NCI-H82 (cell line): ENCODE measurements at regions not wholly inside any gene's neighbourhood (a gene's known extent, or its start where the extent isn't known, plus 50 kb on each side); places are given as distances from the start of the nearest gene placed in this dataset.
"Not testable (repeated sequence)": the region's sequence is repeated elsewhere in the genome, so short reads cannot be mapped to it uniquely, and the experiment has no call there.

ENCODE experiments used
- DNase-seq: peaks from one replicate; lab custom pipeline; 2025; lab: John Stamatoyannopoulos, UW

DNA sequence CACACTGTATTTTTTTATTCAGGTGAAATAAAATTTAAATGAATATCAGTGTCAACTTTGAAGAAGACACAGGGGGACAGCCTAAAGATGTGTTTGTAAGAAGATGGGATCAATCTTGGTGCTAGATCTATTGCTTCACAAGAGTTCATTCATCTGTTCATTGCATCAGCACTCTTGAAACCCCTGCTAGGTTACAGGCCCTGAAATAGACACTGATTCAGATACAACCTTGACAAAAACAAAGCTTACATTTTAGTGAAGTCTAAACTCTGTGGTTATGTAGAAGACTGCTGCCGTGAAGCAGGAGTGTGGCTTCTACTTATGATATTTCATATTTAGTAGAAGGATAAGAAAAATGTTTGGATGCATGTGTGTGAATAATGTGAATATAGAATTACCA, 215.9 kb upstream of the LRRC61 start:
- DNase-seq: not testable (repeated sequence)

DNA sequence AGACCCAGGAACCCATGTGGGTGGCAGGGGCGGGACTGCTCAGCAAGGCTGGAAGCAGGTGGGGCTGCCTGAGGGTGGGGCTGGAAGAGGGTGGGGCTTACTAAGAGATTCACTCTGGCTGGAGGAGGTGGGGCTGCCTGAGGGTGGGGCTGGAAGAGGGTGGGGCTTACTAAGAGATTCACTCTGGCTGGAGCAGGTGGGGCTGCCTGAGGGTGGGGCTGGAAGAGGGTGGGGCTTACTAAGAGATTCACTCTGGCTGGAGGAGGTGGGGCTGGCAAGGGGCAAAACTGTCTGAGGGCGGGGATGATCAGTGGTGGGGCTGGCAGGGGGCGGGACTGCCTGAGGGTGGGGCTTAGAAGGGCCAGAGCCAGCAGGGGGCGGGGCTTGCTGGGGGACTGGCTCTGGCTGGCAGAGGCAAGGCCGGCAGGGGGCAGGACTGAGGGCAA, 212.8 kb upstream of the LRRC61 start:
- DNase-seq: peak; percentile 93

DNA sequence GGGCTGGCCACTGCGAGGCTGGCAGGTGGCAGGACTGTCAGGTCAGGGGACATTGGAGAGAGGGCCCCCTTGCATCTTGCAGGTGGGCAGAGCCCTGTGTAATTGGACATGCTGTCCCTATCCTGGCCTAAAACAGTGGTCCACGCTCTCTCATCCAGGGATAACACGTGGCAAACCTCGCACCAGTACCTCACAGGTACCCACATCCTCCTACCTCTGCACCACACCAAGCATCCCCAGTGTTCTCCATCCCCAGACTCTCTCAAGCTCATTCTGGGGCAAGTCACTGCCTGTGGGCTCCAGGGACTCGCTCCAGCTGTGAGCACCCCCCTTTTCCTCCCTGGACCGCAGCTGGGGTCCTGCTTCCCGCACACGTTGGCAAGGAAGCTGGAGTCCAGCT, 212.3 kb upstream of the LRRC61 start:
- not testable (repeated sequence) for DNase-seq

GRCh38 chr7:150111373-150112139, 211.6 kb upstream of the LRRC61 start:
- DNase-seq: peak; percentile 10

DNA sequence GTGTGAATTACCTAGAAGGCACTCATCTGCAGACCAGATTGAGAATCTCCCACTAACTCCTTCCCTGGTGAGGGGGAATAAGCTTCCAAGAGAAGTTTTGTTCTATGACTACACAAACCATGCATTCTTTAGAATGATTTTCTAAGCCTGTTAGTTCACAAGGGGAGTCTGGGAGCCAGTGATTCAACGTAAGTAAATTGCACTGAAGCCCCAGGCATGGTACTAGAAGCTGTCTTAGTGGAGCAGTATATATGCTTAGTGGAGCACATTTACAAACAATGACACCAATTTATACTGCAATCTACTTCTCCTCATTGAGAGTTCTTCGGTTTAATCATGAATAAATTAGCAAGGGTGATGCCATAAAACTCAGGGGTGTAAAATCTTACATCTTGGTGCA, 209.9 kb upstream of the LRRC61 start:
- not testable (repeated sequence) for DNase-seq

- DNase-seq: not testable (repeated sequence)
Measured at GRCh38 chr7:150114591-150114990, 208.6 kb upstream of the LRRC61 start.

DNA sequence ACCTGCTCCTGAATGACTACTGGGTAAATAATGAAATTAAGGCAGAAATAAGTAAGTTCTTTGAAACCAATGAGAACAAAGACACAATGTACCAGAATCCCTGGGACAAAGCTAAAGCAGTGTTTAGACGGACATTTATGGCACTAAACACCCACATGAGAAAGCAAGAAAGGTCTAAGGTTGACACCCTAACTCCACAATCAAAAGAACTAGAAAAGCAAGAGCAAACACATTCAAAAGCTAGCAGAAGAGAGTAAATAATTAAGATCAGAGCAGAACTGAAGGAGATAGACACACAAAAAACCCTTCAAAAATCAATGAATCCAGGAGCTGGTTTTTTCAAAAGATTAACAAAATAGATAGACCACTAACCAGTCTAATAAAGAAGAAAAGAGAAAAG, 203.2 kb upstream of the LRRC61 start:
- not testable (repeated sequence) for DNase-seq

DNA sequence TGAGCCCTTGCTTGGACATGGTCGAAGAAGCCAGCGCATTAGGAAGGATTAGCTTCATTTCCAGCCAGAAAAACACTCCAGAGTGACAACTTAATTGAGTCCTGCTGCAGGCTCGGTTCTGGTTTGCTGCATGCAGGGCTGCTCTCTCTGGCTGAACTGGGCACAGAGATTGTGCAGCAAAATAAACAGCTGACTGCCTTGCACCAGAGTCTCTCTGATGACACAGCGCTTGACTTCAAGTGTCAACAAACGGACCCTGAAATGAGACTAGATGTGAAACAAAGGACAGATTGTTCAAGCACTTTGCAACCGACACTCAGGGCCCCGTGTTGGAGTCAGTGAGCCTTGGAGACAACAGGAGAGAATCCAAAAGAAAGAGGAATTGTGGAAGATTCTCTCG, 197.3 kb upstream of the LRRC61 start:
- not testable (repeated sequence) for DNase-seq

DNA sequence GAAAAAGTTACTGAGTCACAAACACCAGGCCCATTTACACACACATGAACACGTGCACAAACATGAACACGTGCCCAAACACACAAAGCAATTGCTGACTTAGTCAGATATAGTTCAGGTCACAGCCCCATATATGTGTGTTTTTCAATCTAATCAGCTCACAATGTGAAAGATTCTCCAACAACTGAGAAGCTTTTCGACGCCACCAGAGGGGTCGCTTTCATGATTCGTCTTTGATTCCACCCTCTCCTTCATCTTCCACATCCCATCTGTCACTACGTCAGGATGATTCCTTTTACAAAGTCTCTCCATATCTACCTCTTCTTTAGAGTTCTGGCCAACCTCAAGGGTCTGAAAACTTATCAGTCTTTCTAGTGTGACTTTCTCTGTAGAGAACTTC, 188.7 kb upstream of the LRRC61 start:
- DNase-seq: not testable (repeated sequence)

DNA sequence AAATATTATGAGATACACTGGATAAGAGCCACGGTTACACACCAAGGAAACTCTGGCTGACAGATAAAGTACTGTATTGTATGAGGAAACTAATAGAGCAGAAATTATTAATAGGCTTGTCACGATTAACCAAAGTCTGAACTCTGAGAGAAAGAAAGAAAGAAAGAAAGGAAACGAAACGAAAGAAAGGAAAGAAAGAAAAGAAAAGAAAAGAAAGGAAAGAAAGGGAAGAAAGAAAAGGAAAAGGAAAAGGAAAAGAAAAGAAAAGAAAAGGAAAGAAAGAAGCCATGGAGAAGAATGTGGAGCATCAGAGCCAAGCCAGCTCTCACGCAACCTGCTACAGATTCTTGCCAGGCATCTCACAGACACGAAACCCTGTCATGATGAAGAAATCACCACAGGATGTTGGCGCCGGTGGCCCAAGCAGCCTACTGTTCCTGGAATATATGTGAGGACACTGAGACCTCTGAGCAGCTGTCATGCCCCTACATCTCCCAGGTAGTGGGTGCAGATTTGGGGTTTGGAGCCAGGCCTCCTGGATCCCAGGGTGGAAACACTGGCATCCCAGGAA, 187.4 kb upstream of the LRRC61 start:
- DNase-seq: not testable (repeated sequence)

- DNase-seq: not testable (repeated sequence)
Measured at GRCh38 chr7:150139840-150140239, 183.3 kb upstream of the LRRC61 start.

DNA sequence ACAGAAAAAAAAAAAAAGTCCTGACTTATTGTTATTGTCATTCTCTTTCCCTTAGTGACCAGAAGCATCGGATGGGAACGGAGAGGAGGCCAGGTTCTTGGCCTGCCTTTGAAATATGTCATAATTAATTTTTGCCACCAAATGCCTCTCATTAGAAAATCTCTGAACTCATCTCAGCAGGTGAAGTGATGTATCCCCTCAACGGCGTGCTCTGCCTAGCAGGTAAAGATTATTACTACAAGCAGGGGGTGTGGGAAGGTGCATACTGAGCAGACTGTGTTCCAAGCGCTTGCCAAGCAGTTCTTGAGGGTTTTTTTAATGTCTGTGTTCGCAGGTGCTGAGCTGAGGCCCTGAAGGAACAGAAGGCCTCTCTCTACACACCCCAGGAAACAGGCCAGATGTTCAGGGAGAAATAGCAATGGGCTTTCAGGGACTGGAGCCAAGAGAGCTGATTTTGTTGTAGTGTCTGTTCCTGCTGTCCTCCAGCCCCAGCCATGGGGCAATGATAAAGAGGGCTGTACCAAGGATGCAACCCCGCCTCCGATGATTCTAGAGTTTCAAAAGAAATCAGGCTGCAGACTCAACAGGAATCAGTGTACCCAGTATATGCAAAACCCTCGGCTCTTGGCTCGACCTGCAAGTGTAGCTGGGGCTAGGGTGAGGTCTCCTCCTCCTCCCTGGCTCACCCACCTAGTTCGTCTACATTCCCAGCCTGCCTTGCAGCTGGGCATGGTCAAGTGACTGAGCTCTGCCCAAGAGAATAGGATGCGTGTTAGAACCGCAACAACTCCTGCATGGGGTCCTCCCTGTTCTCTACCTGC, 181.4 kb upstream of the LRRC61 start:
- not testable (repeated sequence) for DNase-seq

GRCh38 chr7:150146124-150146523, 177.0 kb upstream of the LRRC61 start:
- DNase-seq: not testable (repeated sequence)

DNA sequence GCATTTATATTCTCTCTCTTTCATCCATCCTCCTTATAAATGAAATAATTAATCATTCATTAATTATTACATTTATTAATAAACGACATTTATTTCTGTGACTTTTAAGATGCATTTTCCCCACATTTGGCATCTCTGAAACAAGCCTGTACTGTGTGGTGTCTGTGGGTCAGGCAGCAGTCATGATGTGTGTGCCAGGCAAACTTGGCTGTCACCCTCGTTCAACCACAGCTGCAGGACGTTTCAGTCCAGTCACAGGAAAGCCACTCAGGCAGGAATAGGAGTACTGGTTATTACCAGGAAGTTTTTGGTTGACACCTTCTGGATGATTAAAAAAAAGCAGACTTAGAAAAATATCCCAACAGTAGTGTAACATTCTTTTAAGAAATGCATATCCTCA, 175.6 kb upstream of the LRRC61 start:
- DNase-seq: not testable (repeated sequence)

DNA sequence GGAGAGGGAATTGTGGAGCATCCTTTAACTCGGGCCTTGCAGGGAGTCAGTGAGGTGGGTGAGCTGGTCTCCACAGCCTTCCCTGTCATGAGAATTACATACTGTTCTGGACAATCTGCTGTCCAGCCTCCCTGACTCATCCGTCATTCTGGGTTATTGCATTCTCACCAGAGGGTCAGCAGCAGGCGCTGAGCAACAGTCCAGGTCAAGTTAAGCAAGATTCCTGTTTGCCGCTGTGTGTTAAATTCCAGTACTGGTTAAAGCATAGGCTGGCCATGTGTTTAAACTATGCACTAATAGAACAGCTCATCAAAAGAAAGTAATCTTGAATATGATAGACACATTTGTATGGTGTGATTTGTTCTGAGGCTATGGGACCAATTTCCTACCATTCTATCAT, 167.1 kb upstream of the LRRC61 start:
- DNase-seq: not testable (repeated sequence)

DNA sequence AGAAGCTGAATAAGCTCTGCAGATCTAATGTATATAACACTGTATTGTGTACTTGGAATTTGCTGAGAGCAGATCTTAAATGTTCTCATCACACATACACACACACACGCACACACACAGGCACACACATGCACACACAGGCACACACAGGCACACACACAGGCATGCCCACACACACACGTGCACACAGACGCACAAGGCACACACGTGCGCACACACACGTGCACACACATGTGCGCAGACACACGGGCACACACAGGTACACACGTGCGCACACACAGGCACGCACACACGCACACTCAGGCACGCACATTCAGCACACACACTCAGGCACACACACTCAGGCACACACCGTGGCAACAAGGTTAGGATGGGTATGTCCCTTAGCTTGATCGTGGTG, 164.5 kb upstream of the LRRC61 start:
- not testable (repeated sequence) for DNase-seq

- DNase-seq: not testable (repeated sequence)
Measured at GRCh38 chr7:150169515-150169914, 153.6 kb upstream of the LRRC61 start.

DNA sequence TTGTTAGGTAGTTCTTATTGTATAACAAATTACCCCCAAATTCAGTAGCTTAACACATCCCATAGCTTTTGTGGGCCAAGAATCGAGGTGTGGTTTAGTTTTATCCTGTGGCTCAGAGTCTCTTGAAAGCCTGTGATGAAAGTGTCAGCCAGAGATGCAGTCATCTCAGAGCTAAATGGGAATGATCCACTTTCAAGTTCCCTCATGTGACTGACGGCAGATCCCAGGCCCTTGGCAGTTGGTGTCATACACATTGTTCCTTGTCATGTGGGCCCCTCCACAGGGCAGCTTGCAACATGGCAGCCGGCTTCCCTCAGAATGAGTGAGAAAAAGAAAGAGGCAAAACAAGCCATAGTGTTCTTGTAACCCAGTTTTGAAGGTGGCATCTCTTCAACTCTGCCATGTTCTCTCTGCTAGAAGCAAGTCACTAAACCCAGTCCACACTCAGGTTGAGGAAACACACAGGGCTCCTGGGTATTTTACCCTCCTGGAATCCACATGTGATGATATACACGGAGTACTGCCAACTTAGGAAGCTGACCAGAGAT, 153.1 kb upstream of the LRRC61 start:
- not testable (repeated sequence) for DNase-seq

DNA sequence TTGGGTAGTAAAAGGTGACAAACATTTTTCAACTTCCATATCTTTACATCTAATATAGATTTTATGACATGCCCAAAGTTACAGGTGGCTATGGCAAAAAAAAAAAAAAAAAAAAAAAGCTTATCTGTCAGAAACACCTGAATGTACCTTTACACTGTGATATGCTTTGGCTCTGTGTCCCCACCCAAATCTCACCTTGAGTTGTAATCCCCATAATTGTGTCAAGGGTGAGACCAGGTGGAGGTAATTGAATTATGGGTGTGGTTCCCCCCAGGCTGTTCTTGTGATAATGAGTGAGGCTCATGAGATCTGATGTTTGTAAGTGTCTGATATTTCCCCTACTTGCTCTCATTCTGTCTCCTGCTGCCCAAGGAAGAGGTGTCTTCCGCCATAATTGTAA, 139.6 kb upstream of the LRRC61 start:
- DNase-seq: not testable (repeated sequence)

- DNase-seq: not testable (repeated sequence)
Measured at GRCh38 chr7:150189963-150190362, 133.2 kb upstream of the LRRC61 start.

DNA sequence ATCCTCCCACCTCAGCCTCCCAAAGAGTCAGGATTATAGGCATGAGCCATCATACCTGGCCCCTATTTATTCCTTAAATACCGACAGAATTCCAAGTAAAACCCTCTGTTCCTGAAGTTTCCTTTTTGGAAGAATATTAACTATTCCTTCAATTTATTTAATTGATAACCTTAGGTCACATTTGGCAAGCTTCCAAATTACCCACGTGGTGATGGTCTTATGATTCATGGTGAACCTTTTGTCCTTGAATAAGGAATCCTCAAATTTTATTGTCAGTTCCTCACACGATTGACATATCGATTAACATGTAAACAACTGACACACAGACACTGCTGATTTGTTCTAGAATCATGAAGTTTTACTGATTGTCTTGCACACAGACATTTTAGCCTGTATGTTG, 130.6 kb upstream of the LRRC61 start:
- DNase-seq: peak; percentile 1

DNA sequence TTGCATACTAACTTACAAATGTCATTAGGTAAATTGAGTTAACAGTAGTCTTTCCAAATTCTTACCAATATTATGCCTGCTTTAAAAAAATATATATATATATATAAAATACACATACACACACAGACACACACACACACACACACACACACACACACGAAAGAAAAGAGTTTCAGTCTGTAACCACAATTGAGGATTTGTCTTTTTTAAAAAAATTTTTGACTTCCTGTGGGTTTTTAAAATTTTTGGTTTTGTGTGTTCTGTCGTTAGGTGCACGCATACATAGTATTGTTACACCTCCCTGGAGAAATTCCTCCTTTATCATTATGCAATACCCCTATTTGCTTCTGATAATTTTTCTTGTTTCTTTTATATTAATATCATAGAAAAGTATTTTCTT, 129.3 kb upstream of the LRRC61 start:
- not testable (repeated sequence) for DNase-seq
